ENCODE measurements at regions not wholly inside any gene's neighbourhood (a gene's known extent, or its start where the extent isn't known, plus 50 kb on each side); places are given as distances from the start of the nearest gene placed in this dataset.

GRCh38 chr4:181760560-181760959 lies 482.6 kb upstream of the TENM3 start:
- Mint-ChIP-seq H3K9me3 (ENCODE audit: low read depth) (no peaks in the 10 kb centered on the region), H3K4me1 (ENCODE audit: low read depth) (no peaks in the 10 kb centered on the region), H3K27me3 (peaks cover 4% of the 10 kb centered on the region), H3K27ac (no peak overlapping the region), H3K36me3 (ENCODE audit: insufficient read depth) (no peaks in the 10 kb centered on the region), H3K4me3 (ENCODE audit: low read depth) (no peak overlapping the region)
- TF ChIP-seq CTCF (IDR thresholded peaks at IDR 0.05; ENCODE audit: unreplicated experiment): no peak
- DNase-seq (ENCODE audit: low spot score, unreplicated experiment): no peak

GRCh38 chr4:181761156-181761555 lies 482.0 kb upstream of the TENM3 start:
- Mint-ChIP-seq H3K36me3 (ENCODE audit: insufficient read depth) (no peaks in the 10 kb centered on the region), H3K4me3 (ENCODE audit: low read depth) (no peak overlapping the region), H3K9me3 (ENCODE audit: low read depth) (no peaks in the 10 kb centered on the region), H3K27me3 (peaks cover 4% of the 10 kb centered on the region), H3K4me1 (ENCODE audit: low read depth) (no peaks in the 10 kb centered on the region), H3K27ac (no peak overlapping the region)
- no peak for TF ChIP-seq CTCF (IDR thresholded peaks at IDR 0.05; ENCODE audit: unreplicated experiment)
- DNase-seq (ENCODE audit: low spot score, unreplicated experiment): no peak

- Mint-ChIP-seq H3K36me3 (ENCODE audit: insufficient read depth) (no peaks in the 10 kb centered on the region), H3K4me1 (ENCODE audit: low read depth) (no peaks in the 10 kb centered on the region), H3K4me3 (ENCODE audit: low read depth) (no peak overlapping the region), H3K9me3 (ENCODE audit: low read depth) (no peaks in the 10 kb centered on the region), H3K27ac (no peak overlapping the region), H3K27me3 (no peaks in the 10 kb centered on the region)
- no peak for DNase-seq (ENCODE audit: low spot score, unreplicated experiment)
- TF ChIP-seq CTCF (IDR thresholded peaks at IDR 0.05; ENCODE audit: unreplicated experiment): no peak
Observed at GRCh38 chr4:181766061-181766548, 477.1 kb upstream of the TENM3 start.

GRCh38 chr4:181770971-181771370 lies 472.2 kb upstream of the TENM3 start:
- no peaks in the 10 kb centered on the region for H3K4me1 Mint-ChIP-seq (ENCODE audit: low read depth)
- no peaks in the 10 kb centered on the region for H3K27me3 Mint-ChIP-seq
- peaks cover 3% of the 10 kb centered on the region for H3K9me3 Mint-ChIP-seq (ENCODE audit: low read depth)
- no peak for DNase-seq (ENCODE audit: low spot score, unreplicated experiment)
- TF ChIP-seq CTCF (IDR thresholded peaks at IDR 0.05; ENCODE audit: unreplicated experiment): no peak
- H3K36me3 Mint-ChIP-seq (ENCODE audit: insufficient read depth): no peaks in the 10 kb centered on the region
- no peak overlapping the region for H3K27ac Mint-ChIP-seq
- no peak overlapping the region for H3K4me3 Mint-ChIP-seq (ENCODE audit: low read depth)

- no peak for TF ChIP-seq CTCF (IDR thresholded peaks at IDR 0.05; ENCODE audit: unreplicated experiment)
- Mint-ChIP-seq H3K4me1 (ENCODE audit: low read depth) (no peaks in the 10 kb centered on the region), H3K4me3 (ENCODE audit: low read depth) (no peak overlapping the region), H3K27me3 (no peaks in the 10 kb centered on the region), H3K36me3 (ENCODE audit: insufficient read depth) (no peaks in the 10 kb centered on the region), H3K27ac (no peak overlapping the region), H3K9me3 (ENCODE audit: low read depth) (peaks cover 3% of the 10 kb centered on the region)
- DNase-seq (ENCODE audit: low spot score, unreplicated experiment): no peak
Observed at GRCh38 chr4:181775298-181775697, 467.9 kb upstream of the TENM3 start.
